ENCODE measurements at regions not wholly inside any gene's neighbourhood (a gene's known extent, or its start where the extent isn't known, plus 50 kb on each side); places are given as distances from the start of the nearest gene placed in this dataset.

DNA sequence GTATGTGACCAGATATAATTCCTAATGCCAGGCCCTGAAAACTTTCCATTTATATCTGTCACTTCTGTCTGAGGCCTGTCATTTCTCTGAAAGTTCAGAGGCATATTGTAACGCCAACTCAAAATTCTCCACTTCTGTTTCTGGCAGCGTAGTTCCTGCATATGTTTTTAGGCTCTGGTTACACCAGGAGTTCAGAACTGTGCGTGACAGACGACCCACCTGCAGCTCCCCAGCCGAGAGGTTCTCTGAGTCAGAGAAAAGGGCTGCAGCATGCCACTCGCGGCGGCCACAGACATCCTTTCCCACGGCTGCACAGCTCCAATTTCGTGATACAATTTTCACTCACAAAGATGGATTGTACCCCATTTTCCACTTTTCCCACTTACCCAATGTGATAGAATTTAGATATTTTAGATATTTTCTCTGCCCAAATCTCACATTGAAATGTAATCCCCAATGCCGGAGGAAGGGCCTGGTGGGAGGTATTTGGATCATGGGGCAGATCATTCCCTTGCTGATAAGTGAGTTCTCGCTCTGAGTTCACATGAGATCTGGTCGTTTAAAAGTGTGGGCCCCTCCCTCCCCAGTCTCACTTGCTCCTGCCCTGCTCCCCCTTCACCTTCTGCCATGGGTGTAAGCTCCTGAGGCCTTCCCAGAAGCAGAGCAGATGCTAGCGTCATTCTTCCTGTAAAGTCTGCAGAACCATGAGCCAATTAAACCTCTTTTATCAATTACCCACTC is 308.1 kb downstream of the LIG4 start:
- Histone ChIP-seq H3K27ac (no peak overlapping the region), H3K4me3 (no peak overlapping the region), H3K36me3 (ENCODE audit: insufficient read depth, low read length) (no peaks in the 10 kb centered on the region), H3K9ac (ENCODE audit: insufficient read length) (no peak overlapping the region), H3K9me3 (ENCODE audit: low read depth, low read length) (no peaks in the 10 kb centered on the region)
- TF ChIP-seq POLR2AphosphoS5 (IDR thresholded peaks at IDR 0.05; ENCODE audit: borderline replicate concordance, low read depth, low read length), result no peak
- no peak for TF ChIP-seq FOXP2 (optimal IDR thresholded peaks at IDR 0.05; ENCODE audit: control extremely low read depth, extremely low read length, insufficient read depth)
- no peak for TF ChIP-seq EZH2 (IDR thresholded peaks at IDR 0.05)
- no peak for DNase-seq (ENCODE audit: low read depth, low spot score)

GRCh38 chr13:107906131-107906530 is 309.2 kb downstream of the LIG4 start:
- H3K27ac ChIP-seq, result no peak overlapping the region
- no peaks in the 10 kb centered on the region for H3K9me3 ChIP-seq (ENCODE audit: low read depth, low read length)
- no peak for DNase-seq (ENCODE audit: low read depth, low spot score)
- no peaks in the 10 kb centered on the region for H3K36me3 ChIP-seq (ENCODE audit: insufficient read depth, low read length)
- H3K4me3 ChIP-seq, result no peak overlapping the region
- no peak overlapping the region for H3K9ac ChIP-seq (ENCODE audit: insufficient read length)
- TF ChIP-seq POLR2AphosphoS5 (IDR thresholded peaks at IDR 0.05; ENCODE audit: borderline replicate concordance, low read depth, low read length) (no peak), EZH2 (IDR thresholded peaks at IDR 0.05) (no peak), FOXP2 (optimal IDR thresholded peaks at IDR 0.05; ENCODE audit: control extremely low read depth, extremely low read length, insufficient read depth) (no peak)

- Histone ChIP-seq H3K9me3 (ENCODE audit: low read depth, low read length) (no peaks in the 10 kb centered on the region), H3K4me3 (no peak overlapping the region), H3K36me3 (ENCODE audit: insufficient read depth, low read length) (no peaks in the 10 kb centered on the region), H3K27ac (no peak overlapping the region), H3K9ac (ENCODE audit: insufficient read length) (no peak overlapping the region)
- no peak for DNase-seq (ENCODE audit: low read depth, low spot score)
- TF ChIP-seq POLR2AphosphoS5 (IDR thresholded peaks at IDR 0.05; ENCODE audit: borderline replicate concordance, low read depth, low read length), result no peak
- TF ChIP-seq EZH2 (IDR thresholded peaks at IDR 0.05), result no peak
- no peak for TF ChIP-seq FOXP2 (optimal IDR thresholded peaks at IDR 0.05; ENCODE audit: control extremely low read depth, extremely low read length, insufficient read depth)
These were observed 313.3 kb downstream of the LIG4 start for GRCh38 chr13:107901996-107902562.

- no peak for TF ChIP-seq EZH2 (IDR thresholded peaks at IDR 0.05)
- TF ChIP-seq FOXP2 (optimal IDR thresholded peaks at IDR 0.05; ENCODE audit: control extremely low read depth, extremely low read length, insufficient read depth), result no peak
- TF ChIP-seq POLR2AphosphoS5 (IDR thresholded peaks at IDR 0.05; ENCODE audit: borderline replicate concordance, low read depth, low read length), result no peak
- DNase-seq (ENCODE audit: low read depth, low spot score), result no peak
- H3K27ac ChIP-seq, result no peak overlapping the region
- no peak overlapping the region for H3K4me3 ChIP-seq
- no peak overlapping the region for H3K9ac ChIP-seq (ENCODE audit: insufficient read length)
- H3K36me3 ChIP-seq (ENCODE audit: insufficient read depth, low read length), result no peaks in the 10 kb centered on the region
- no peaks in the 10 kb centered on the region for H3K9me3 ChIP-seq (ENCODE audit: low read depth, low read length)
These were observed 314.1 kb downstream of the LIG4 start for GRCh38 chr13:107901230-107901629.

GRCh38 chr13:107900775-107901174 is 314.6 kb downstream of the LIG4 start:
- no peaks in the 10 kb centered on the region for H3K36me3 ChIP-seq (ENCODE audit: insufficient read depth, low read length)
- H3K9me3 ChIP-seq (ENCODE audit: low read depth, low read length), result no peaks in the 10 kb centered on the region
- no peak for TF ChIP-seq EZH2 (IDR thresholded peaks at IDR 0.05)
- TF ChIP-seq POLR2AphosphoS5 (IDR thresholded peaks at IDR 0.05; ENCODE audit: borderline replicate concordance, low read depth, low read length), result no peak
- TF ChIP-seq FOXP2 (optimal IDR thresholded peaks at IDR 0.05; ENCODE audit: control extremely low read depth, extremely low read length, insufficient read depth), result no peak
- no peak for DNase-seq (ENCODE audit: low read depth, low spot score)
- H3K9ac ChIP-seq (ENCODE audit: insufficient read length), result no peak overlapping the region
- H3K27ac ChIP-seq, result no peak overlapping the region
- H3K4me3 ChIP-seq, result no peak overlapping the region

DNA sequence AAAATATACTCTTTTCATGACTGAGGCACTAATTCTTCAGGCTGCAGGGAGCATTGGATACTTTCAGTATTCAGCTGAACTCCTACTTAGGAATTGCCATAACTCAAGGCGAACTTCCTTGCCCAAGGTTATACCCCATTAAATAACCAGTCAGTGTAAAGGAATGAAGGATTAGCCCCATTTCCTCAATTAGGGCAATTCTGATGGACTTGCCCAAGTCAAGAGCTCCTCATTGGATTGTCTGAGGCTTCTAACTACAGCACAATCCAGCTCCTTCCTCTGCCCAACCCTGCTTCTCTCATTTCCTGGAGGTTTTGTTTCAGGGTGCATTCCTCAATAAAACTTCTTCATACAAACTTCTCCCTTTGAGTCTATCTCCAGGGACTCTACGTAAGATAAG is 329.2 kb downstream of the LIG4 start:
- no peak overlapping the region for H3K27ac ChIP-seq
- no peaks in the 10 kb centered on the region for H3K9me3 ChIP-seq (ENCODE audit: low read depth, low read length)
- H3K4me3 ChIP-seq, result no peak overlapping the region
- H3K9ac ChIP-seq (ENCODE audit: insufficient read length), result no peak overlapping the region
- no peak for DNase-seq (ENCODE audit: low read depth, low spot score)
- H3K36me3 ChIP-seq (ENCODE audit: insufficient read depth, low read length), result no peaks in the 10 kb centered on the region
- TF ChIP-seq POLR2AphosphoS5 (IDR thresholded peaks at IDR 0.05; ENCODE audit: borderline replicate concordance, low read depth, low read length), result no peak
- no peak for TF ChIP-seq EZH2 (IDR thresholded peaks at IDR 0.05)
- no peak for TF ChIP-seq FOXP2 (optimal IDR thresholded peaks at IDR 0.05; ENCODE audit: control extremely low read depth, extremely low read length, insufficient read depth)

- H3K36me3 ChIP-seq (ENCODE audit: insufficient read depth, low read length), result no peaks in the 10 kb centered on the region
- no peak overlapping the region for H3K9ac ChIP-seq (ENCODE audit: insufficient read length)
- no peak overlapping the region for H3K4me3 ChIP-seq
- TF ChIP-seq EZH2 (IDR thresholded peaks at IDR 0.05) (no peak), POLR2AphosphoS5 (IDR thresholded peaks at IDR 0.05; ENCODE audit: borderline replicate concordance, low read depth, low read length) (no peak), FOXP2 (optimal IDR thresholded peaks at IDR 0.05; ENCODE audit: control extremely low read depth, extremely low read length, insufficient read depth) (no peak)
- no peak for DNase-seq (ENCODE audit: low read depth, low spot score)
- H3K27ac ChIP-seq, result no peak overlapping the region
- no peaks in the 10 kb centered on the region for H3K9me3 ChIP-seq (ENCODE audit: low read depth, low read length)
These were observed 330.8 kb downstream of the LIG4 start for GRCh38 chr13:107884564-107884963.

DNA sequence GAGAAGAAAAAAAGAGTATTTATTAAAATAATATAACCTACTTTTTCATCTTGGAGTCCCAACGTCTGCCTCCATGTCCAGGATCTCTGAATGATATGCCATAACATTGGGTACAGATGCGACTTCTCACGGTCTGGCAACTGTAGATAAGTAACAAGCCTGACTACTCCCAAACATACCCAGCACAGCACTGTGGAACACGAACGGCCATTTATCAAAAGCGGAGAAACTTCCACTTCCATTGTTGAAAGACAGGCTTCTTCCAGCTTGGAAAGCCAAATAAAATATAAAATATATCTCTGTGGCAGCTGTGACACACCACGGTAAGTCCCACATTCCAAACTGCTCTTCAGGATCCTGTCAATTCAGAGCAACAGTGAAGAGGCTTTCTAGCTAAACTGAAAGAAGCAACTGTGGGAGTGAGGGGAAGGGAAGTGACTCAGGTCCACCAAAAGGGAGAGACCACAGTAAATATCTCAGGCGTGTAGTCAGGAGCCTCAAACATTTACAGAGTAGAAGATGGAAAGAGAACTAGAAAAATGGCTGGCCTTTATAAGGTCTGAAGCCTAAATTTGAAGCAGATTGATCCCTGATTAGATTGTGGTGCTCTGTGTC is 331.7 kb downstream of the LIG4 start:
- H3K9ac ChIP-seq (ENCODE audit: insufficient read length), result no peak overlapping the region
- no peak for DNase-seq (ENCODE audit: low read depth, low spot score)
- H3K4me3 ChIP-seq, result no peak overlapping the region

More for the DNA sequence above, 331.7 kb downstream of the LIG4 start:
- Histone ChIP-seq H3K9me3 (ENCODE audit: low read depth, low read length) (no peaks in the 10 kb centered on the region), H3K36me3 (ENCODE audit: insufficient read depth, low read length) (no peaks in the 10 kb centered on the region), H3K27ac (no peak overlapping the region)
- TF ChIP-seq FOXP2 (optimal IDR thresholded peaks at IDR 0.05; ENCODE audit: control extremely low read depth, extremely low read length, insufficient read depth), result no peak
- TF ChIP-seq POLR2AphosphoS5 (IDR thresholded peaks at IDR 0.05; ENCODE audit: borderline replicate concordance, low read depth, low read length), result no peak
- TF ChIP-seq EZH2 (IDR thresholded peaks at IDR 0.05), result no peak

Data from SK-N-MC (cell line).